Endothelial cell (in vitro differentiated cells): ENCODE measurements at regions not wholly inside any gene's neighbourhood (a gene's known extent, or its start where the extent isn't known, plus 50 kb on each side); places are given as distances from the start of the nearest gene placed in this dataset.

Experiments used
- DNase-seq: peaks from one replicate; pipeline ENCODE4 v3.0.0; 2021; ENCODE audit warnings: low spot score
- H3K27ac Mint-ChIP-seq: one replicate; pipeline ENCODE4 v1.8.0; 2021; ENCODE audit warnings: mixed read lengths, inconsistent platforms; ENCODE audit not compliant: unreplicated experiment
- H3K27me3 Mint-ChIP-seq: one replicate; pipeline ENCODE4 v1.8.0; 2021; ENCODE audit warnings: mild to moderate bottlenecking, moderate library complexity, mixed read lengths, inconsistent platforms; ENCODE audit not compliant: unreplicated experiment
- H3K36me3 Mint-ChIP-seq: one replicate; pipeline ENCODE4 v1.8.0; 2021; ENCODE audit warnings: mild to moderate bottlenecking, low read depth, mixed read lengths, inconsistent platforms; ENCODE audit not compliant: unreplicated experiment
- H3K4me1 Mint-ChIP-seq: one replicate; pipeline ENCODE4 v1.8.0; 2021; ENCODE audit warnings: mild to moderate bottlenecking, mixed read lengths, inconsistent platforms; ENCODE audit not compliant: unreplicated experiment
- H3K4me3 Mint-ChIP-seq: one replicate; pipeline ENCODE4 v1.8.0; 2021; ENCODE audit warnings: mild to moderate bottlenecking, mixed read lengths, inconsistent platforms; ENCODE audit not compliant: unreplicated experiment
- H3K9me3 Mint-ChIP-seq: one replicate; pipeline ENCODE4 v1.8.0; 2021; ENCODE audit warnings: mixed read lengths, inconsistent platforms; ENCODE audit not compliant: unreplicated experiment
- CTCF ChIP-seq: fragments of 200-600 bp; sonication (generic); IDR thresholded peaks from one replicate; pipeline ENCODE4 v1.5.0; 2021; ENCODE audit warnings: antibody characterized with exemption; ENCODE audit not compliant: unreplicated experiment

- TF ChIP-seq CTCF: no peak
- no peaks in the 10 kb centered on the region for H3K27me3 Mint-ChIP-seq
- peaks cover 5% of the 10 kb centered on the region for H3K4me1 Mint-ChIP-seq
- H3K9me3 Mint-ChIP-seq: no peaks in the 10 kb centered on the region
- no peak overlapping the region for H3K27ac Mint-ChIP-seq
- H3K36me3 Mint-ChIP-seq: no peaks in the 10 kb centered on the region
- DNase-seq: no peak
- H3K4me3 Mint-ChIP-seq: no peak overlapping the region
Observed at GRCh38 chr6:51323056-51323455, 504.4 kb downstream of the TFAP2B start.

- no peaks in the 10 kb centered on the region for H3K9me3 Mint-ChIP-seq
- DNase-seq: no peak
- no peaks in the 10 kb centered on the region for H3K36me3 Mint-ChIP-seq
- H3K27ac Mint-ChIP-seq: no peak overlapping the region
- no peak for TF ChIP-seq CTCF
- peaks cover 11% of the 10 kb centered on the region for H3K4me1 Mint-ChIP-seq
- no peaks in the 10 kb centered on the region for H3K27me3 Mint-ChIP-seq
- H3K4me3 Mint-ChIP-seq: no peak overlapping the region
Observed at GRCh38 chr6:51330971-51331370, 512.3 kb downstream of the TFAP2B start.

DNA sequence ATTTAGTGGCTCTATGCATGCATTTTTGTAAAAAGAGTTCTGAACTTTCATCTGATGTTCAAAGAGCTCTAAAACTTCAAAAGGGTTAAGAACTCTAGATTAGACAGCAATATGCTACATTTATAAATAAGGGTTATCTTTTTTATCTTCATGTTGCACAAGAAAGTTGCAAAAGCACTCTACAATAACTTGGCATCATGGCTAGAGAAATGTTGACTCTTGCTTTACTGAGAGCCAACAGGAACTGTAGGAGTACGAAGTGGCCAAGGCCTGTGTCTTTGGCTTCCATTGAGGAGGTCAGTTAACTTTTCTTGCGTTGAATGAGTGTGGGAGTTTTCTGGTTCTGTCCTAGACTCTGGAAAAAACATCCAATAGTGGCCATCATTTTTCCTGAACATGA lies 516.9 kb downstream of the TFAP2B start:
- TF ChIP-seq CTCF: no peak
- Mint-ChIP-seq H3K27ac (no peak overlapping the region), H3K27me3 (no peaks in the 10 kb centered on the region), H3K36me3 (no peaks in the 10 kb centered on the region), H3K9me3 (no peaks in the 10 kb centered on the region), H3K4me3 (no peak overlapping the region), H3K4me1 (no peaks in the 10 kb centered on the region)
- DNase-seq: no peak

- TF ChIP-seq CTCF: no peak
- Mint-ChIP-seq H3K36me3 (no peaks in the 10 kb centered on the region), H3K4me1 (no peaks in the 10 kb centered on the region), H3K4me3 (no peak overlapping the region), H3K27me3 (no peaks in the 10 kb centered on the region), H3K27ac (no peak overlapping the region), H3K9me3 (no peaks in the 10 kb centered on the region)
- no peak for DNase-seq
Observed at GRCh38 chr6:51336185-51336584, 517.5 kb downstream of the TFAP2B start.

DNA sequence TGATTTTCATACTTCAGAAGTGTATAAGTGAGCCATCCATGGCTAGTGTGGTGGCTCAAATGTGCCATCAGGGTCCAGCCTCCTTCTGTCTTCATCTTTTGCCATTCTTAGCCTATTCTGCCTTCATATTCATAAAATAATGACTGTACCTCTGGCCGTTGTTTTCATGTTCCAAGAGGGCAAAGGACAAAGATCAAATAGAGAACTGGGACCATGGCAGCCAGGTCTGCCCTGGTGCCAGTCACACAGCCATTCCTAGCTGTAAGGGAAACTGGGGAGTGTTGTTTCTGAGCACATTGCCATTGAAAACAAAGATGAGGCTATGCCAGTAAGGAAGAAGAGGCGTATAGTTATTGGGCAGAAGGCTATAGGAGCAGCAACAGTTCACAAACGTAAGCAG lies 518.6 kb downstream of the TFAP2B start:
- H3K27ac Mint-ChIP-seq: no peak overlapping the region
- no peak for TF ChIP-seq CTCF
- H3K4me1 Mint-ChIP-seq: no peaks in the 10 kb centered on the region
- H3K9me3 Mint-ChIP-seq: no peaks in the 10 kb centered on the region
- no peak for DNase-seq
- H3K36me3 Mint-ChIP-seq: no peaks in the 10 kb centered on the region
- H3K4me3 Mint-ChIP-seq: no peak overlapping the region
- H3K27me3 Mint-ChIP-seq: no peaks in the 10 kb centered on the region
